Heart left ventricle (tissue), 13 donors: ENCODE measurements at regions not wholly inside any gene's neighbourhood (a gene's known extent, or its start where the extent isn't known, plus 50 kb on each side); places are given as distances from the start of the nearest gene placed in this dataset.

Experiments used
- POLR2A ChIP-seq, 2 donors: fragments of 450-650 bp; IDR thresholded peaks; one replicate each; pipeline ENCODE4 v1.6.1; 2017; ENCODE audit warnings: antibody characterized with exemption in 2 of 2, mild to moderate bottlenecking in 2 of 2, moderate library complexity in 2 of 2
- TF ChIP-seq, protein P1 (sequence below), 12 donors: fragments of 200-600 bp; sonication (generic) in 4 of 12; IDR thresholded peaks; one replicate each; pipeline versions ENCODE4 v1.5.0 to v1.8.0; 2018 to 2022; ENCODE audit warnings: antibody characterized with exemption in 12 of 12, mild to moderate bottlenecking in 5 of 12
- donor health status: ischemic (EF 13 %, LVEDD 7.1; RV severe dilation, severe dysfunction).
- donor health status: DM: no; HTN: yes; CAD: no.
- donor health status: DM: no; HTN: no; CAD: no.
- donor health status: ischemic (EF 25% LVEDD 6.9; RV normal size, moderate dysfunction).
- donor health status: ischemic (EF 25% LVEDD 5.7; RV mildly dilated, moderate dysfunction).
- donor health status: ischemic (EF 35%, LVEDD 5.7; RV mildly dilated, moderate dysfunction).
- donor health status: nonischemic (EF 11% LVEDD 7.7; RV severe dilation, severe dysfunction).
- donor health status: DM: yes; HTN: yes; CAD: no.
- donor health status: PGD.
- donor health status: ischemic (EF 29% LVEDD 5.4; RV normal size, mild dysfunction).
- donor health status: nonischemic (EF 23%, LVEDD 6.1; RV moderate dilation, normal function).

DNA sequence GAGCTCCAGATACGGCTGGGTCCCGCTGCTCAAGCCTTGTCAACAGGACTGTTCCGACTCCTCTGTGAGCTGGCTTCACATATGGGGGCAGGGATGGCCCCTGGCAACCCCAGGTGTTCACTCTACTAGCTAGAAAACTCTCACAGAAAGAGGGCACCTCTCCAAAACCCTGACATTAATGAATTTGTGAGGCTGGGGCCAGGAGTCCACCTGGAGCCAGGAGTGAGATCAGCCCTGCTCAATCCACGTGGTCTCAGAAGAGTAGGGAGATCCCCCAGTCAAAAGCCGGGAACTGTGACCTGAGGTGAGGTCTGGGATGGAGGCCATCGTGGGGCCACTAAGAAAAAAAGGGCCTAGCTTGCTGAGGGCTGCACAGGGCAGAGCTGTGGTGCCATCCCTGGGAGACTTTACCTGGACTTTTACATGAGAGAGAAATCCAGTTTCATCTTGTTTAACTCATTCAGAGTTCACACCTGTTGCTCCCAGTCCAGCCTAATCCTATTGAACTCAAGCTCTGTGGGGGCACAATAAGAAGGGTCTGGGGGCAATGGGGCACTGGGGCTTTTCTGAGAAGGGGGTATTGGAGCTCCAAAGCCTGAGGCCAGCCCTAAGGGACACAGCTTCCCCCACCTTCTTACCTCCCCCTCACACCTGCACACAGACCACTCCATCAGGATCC, 144.3 kb upstream of the MLN start:
- TF ChIP-seq, protein P1, sequence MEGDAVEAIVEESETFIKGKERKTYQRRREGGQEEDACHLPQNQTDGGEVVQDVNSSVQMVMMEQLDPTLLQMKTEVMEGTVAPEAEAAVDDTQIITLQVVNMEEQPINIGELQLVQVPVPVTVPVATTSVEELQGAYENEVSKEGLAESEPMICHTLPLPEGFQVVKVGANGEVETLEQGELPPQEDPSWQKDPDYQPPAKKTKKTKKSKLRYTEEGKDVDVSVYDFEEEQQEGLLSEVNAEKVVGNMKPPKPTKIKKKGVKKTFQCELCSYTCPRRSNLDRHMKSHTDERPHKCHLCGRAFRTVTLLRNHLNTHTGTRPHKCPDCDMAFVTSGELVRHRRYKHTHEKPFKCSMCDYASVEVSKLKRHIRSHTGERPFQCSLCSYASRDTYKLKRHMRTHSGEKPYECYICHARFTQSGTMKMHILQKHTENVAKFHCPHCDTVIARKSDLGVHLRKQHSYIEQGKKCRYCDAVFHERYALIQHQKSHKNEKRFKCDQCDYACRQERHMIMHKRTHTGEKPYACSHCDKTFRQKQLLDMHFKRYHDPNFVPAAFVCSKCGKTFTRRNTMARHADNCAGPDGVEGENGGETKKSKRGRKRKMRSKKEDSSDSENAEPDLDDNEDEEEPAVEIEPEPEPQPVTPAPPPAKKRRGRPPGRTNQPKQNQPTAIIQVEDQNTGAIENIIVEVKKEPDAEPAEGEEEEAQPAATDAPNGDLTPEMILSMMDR (IDR thresholded peaks at IDR 0.05): no peak
- no peak for TF ChIP-seq POLR2A (IDR thresholded peaks at IDR 0.05)
